OCI-LY1 (cell line): ENCODE measurements at regions not wholly inside any gene's neighbourhood (a gene's known extent, or its start where the extent isn't known, plus 50 kb on each side); places are given as distances from the start of the nearest gene placed in this dataset.

ENCODE experiments used
- EZH2 ChIP-seq: fragments of 200-600 bp; sonication (generic), shearing (Covaris generic); IDR thresholded peaks from 2 replicates; pipeline ENCODE4 v1.8.0; 2017; ENCODE audit warnings: borderline replicate concordance, mixed run types, mild to moderate bottlenecking, antibody characterized with exemption, low read length, moderate library complexity, mixed read lengths
- TF ChIP-seq, protein P1 (sequence below): fragments of 200-600 bp; sonication (generic), shearing (Covaris generic); IDR thresholded peaks from 2 replicates; pipeline ENCODE4 v1.5.1; 2017; ENCODE audit warnings: mild to moderate bottlenecking, antibody characterized with exemption, low read length, moderate library complexity, mixed read lengths

DNA sequence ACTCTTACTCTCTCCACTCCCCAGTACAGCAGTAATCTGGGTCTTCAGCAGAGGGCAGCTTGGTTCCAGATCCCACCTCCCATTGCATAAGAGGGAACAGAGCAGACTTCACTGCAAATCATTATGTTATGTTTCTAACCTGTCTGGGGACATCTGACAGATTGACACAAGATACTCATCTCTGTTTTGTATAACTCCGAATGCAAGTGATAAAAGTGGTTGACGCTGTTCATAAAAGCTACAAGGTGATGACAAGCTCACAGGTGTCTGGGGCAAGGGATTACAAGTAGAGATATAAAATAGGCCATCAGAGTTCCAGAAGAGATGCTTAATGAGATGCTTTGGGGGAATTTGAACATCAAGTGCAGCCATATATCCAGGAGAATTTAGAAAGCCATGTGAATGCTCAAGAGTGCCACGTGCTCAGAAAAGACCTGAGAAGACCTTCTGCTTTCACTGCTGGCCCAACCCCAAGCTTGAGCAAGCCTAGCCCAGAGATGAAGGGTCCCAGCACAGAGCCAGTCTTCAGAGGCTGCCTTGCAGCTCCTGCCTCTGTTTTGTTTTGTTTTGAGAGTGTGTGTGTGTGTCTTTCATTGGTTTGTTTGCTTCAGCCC is 80.6 kb downstream of the VSTM2A start:
- TF ChIP-seq, protein P1, sequence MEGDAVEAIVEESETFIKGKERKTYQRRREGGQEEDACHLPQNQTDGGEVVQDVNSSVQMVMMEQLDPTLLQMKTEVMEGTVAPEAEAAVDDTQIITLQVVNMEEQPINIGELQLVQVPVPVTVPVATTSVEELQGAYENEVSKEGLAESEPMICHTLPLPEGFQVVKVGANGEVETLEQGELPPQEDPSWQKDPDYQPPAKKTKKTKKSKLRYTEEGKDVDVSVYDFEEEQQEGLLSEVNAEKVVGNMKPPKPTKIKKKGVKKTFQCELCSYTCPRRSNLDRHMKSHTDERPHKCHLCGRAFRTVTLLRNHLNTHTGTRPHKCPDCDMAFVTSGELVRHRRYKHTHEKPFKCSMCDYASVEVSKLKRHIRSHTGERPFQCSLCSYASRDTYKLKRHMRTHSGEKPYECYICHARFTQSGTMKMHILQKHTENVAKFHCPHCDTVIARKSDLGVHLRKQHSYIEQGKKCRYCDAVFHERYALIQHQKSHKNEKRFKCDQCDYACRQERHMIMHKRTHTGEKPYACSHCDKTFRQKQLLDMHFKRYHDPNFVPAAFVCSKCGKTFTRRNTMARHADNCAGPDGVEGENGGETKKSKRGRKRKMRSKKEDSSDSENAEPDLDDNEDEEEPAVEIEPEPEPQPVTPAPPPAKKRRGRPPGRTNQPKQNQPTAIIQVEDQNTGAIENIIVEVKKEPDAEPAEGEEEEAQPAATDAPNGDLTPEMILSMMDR: no peak
- no peak for TF ChIP-seq EZH2
